ENCODE measurements at regions not wholly inside any gene's neighbourhood (a gene's known extent, or its start where the extent isn't known, plus 50 kb on each side); places are given as distances from the start of the nearest gene placed in this dataset.

DNA sequence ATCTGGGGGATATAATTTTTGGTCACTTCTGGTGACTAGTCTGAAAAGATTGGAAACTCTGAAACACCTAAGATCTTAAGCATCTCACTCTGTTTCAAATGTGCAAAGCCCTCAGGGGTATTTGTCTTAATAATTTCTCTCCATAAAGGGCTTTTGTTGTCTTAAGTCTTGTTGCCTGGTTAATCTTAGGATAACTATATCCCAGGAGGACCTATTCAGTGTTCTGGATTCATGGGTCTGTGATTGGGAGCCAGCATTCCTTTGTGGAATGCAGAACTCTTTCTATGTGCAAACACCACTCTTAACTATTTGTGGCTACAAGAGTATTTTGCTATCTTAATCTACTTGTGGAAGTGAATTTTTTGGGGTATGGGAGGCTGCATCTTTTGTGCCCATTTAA lies 1573.0 kb upstream of the PRMT6 start:
- TF ChIP-seq, protein P1, sequence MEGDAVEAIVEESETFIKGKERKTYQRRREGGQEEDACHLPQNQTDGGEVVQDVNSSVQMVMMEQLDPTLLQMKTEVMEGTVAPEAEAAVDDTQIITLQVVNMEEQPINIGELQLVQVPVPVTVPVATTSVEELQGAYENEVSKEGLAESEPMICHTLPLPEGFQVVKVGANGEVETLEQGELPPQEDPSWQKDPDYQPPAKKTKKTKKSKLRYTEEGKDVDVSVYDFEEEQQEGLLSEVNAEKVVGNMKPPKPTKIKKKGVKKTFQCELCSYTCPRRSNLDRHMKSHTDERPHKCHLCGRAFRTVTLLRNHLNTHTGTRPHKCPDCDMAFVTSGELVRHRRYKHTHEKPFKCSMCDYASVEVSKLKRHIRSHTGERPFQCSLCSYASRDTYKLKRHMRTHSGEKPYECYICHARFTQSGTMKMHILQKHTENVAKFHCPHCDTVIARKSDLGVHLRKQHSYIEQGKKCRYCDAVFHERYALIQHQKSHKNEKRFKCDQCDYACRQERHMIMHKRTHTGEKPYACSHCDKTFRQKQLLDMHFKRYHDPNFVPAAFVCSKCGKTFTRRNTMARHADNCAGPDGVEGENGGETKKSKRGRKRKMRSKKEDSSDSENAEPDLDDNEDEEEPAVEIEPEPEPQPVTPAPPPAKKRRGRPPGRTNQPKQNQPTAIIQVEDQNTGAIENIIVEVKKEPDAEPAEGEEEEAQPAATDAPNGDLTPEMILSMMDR (IDR thresholded peaks at IDR 0.05): no peak
- Histone ChIP-seq H3K27ac (no peak overlapping the region), H3K4me3 (no peak overlapping the region)
- DNase-seq (ENCODE audit: low spot score): no peak

DNA sequence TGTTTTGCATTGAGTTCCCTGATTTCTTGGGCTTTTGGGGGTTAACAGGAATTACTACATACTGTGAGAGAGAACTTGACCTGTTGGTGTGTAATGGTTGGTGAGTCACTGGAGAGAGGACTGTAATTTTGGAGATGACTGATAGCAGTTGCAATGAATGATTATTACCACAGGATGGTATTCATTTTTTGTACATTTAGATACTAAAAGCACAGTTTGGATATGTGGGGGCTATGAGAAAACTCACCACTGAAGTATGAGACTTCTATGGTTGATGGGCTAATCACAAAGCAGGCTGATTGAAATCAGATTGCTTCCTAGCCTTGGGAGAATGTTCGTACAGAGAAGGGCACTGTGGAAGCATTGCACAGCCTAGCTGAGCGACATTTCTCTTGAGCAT lies 1571.3 kb upstream of the PRMT6 start:
- TF ChIP-seq, protein P1 (IDR thresholded peaks at IDR 0.05): no peak
- no peak overlapping the region for H3K27ac ChIP-seq
- DNase-seq (ENCODE audit: low spot score): no peak
- H3K4me3 ChIP-seq: no peak overlapping the region

DNA sequence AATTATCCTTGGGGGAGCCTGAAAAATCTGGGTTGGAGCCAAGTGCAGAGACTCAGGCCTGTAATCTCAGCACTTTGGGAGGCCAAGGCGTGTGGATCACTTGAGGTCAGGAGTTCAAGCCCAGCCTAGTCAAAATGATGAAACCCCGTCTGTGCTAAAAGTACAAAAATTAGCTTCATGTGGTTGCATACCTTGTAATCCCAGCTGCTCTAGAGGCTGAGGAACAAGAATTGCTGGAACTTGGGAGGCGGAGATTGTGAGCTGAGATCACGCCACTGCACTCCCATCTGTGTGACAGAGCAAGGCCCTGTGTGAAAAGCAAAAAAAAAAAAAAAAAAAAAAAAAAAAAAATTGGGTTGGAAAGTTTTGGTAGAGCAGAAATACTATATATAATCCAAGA lies 1563.6 kb upstream of the PRMT6 start:
- H3K4me3 ChIP-seq: no peak overlapping the region
- no peak for DNase-seq (ENCODE audit: low spot score)
- TF ChIP-seq, protein P1 (IDR thresholded peaks at IDR 0.05): no peak
- no peak overlapping the region for H3K27ac ChIP-seq

DNA sequence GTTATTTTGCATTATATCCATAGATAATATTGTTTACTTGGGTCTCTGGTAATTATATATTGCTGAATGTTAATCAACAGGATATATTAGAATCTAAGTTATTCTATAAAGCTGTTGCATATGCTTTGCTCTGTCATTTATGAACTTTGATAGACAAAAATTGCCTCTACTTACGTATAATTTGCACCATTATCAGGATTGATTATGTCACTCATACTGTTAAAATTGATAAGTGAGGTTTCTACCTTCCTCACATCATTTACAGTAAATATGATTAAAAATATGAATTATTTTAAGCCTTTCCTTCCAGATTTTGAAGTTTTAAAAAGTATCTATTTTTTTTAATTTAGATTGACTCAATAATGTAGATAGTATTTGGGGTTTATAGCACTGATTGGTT lies 1540.4 kb upstream of the PRMT6 start:
- DNase-seq (ENCODE audit: low spot score): no peak
- no peak overlapping the region for H3K4me3 ChIP-seq
- TF ChIP-seq, protein P1 (IDR thresholded peaks at IDR 0.05): no peak
- H3K27ac ChIP-seq: no peak overlapping the region

DNA sequence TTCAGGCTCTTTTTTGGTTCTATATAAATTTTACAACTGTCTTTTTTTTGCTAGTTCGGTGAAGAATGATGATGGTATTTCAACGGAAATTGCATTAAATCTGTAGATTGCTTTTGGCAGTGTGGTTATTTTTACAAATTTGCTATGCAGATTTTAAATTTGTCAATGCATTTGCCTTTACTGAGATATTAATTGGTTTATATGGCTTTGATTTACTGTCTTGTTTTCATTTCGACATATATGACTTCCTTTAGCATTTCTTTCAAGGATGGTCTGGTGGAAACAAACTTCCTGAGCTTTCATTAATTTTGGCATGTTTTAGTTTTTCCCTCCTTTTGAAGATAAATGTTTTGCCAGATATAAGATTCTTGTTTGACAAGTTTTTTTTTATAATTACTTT lies 1522.5 kb upstream of the PRMT6 start:
- Histone ChIP-seq H3K4me3 (no peak overlapping the region), H3K27ac (no peak overlapping the region)
- DNase-seq (ENCODE audit: low spot score): no peak
- TF ChIP-seq, protein P1 (IDR thresholded peaks at IDR 0.05): no peak

DNA sequence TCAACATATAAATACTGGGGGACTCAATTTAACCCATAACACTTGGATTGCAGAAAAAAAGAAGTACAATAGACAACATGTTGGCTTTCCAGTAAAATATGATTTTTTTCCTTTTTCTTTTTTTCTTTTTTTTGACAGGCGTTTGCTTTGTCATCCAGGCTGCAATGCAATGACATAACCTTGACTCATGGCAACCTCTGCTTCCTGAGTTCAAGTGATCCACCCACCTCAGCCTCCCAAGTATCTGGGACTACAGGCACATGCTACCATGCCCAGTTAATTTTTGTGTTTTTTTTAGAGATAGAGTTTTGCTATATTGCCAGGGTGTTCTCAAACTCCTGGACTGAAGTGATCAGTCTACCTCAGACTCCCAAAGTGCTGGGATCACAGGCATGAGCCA lies 1512.0 kb upstream of the PRMT6 start:
- Histone ChIP-seq H3K27ac (no peak overlapping the region), H3K4me3 (no peak overlapping the region)
- no peak for DNase-seq (ENCODE audit: low spot score)
- TF ChIP-seq, protein P1 (IDR thresholded peaks at IDR 0.05): no peak

DNA sequence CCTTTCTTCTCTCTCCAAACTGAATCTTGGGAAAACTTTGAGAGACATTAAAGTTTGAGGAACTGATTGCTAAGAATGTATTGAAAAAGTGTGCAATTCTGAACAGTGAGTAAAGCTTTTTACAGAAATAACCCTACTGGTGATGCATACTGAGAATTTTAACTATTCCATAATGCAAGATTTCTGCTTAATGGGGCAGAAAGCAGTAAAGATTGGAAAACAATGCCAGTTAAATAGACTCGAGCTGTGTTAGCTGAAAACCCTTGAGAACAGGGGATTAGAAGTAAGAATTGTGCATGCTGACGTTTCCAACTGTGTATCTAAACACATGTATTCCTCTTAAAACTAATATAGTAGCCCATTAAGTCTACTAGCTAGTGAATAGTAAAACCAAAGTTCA lies 1500.2 kb upstream of the PRMT6 start:
- no peak for DNase-seq (ENCODE audit: low spot score)
- H3K27ac ChIP-seq: no peak overlapping the region
- no peak overlapping the region for H3K4me3 ChIP-seq
- TF ChIP-seq, protein P1 (IDR thresholded peaks at IDR 0.05): no peak

All from coronary artery (tissue), 2 donors.